ENCODE measurements at regions not wholly inside any gene's neighbourhood (a gene's known extent, or its start where the extent isn't known, plus 50 kb on each side); places are given as distances from the start of the nearest gene placed in this dataset.

- no peak for TF ChIP-seq CTCF (conservative IDR thresholded peaks at IDR 0.05; ENCODE audit: low read depth, low read length)
- TF ChIP-seq EZH2phosphoT487 (IDR thresholded peaks at IDR 0.05; ENCODE audit: borderline replicate concordance, low read length), result no peak
- no peak for TF ChIP-seq EZH2 (IDR thresholded peaks at IDR 0.05; ENCODE audit: low read length, unreplicated experiment)
Observed at GRCh38 chr9:84154320-84154719, 173.7 kb downstream of the RMI1 start.
